Uterus (tissue), 2 donors: ENCODE measurements at regions not wholly inside any gene's neighbourhood (a gene's known extent, or its start where the extent isn't known, plus 50 kb on each side); places are given as distances from the start of the nearest gene placed in this dataset.

Source experiments
- POLR2A ChIP-seq, 2 donors: fragments of 450-650 bp; IDR thresholded peaks; one replicate each; pipeline ENCODE4 v1.6.1; 2016; ENCODE audit warnings: antibody characterized with exemption in 2 of 2, mild to moderate bottlenecking in 1 of 2, moderate library complexity in 1 of 2
- TF ChIP-seq, protein P1 (sequence below), 4 experiments: fragments of 200-600 bp in 2 of 4; fragments of 450-650 bp in 2 of 4; sonication (generic) in 2 of 4; IDR thresholded peaks; one replicate each; pipeline ENCODE4 v1.5.1; 2016 to 2019; ENCODE audit warnings: antibody characterized with exemption in 4 of 4, mild to moderate bottlenecking in 2 of 4, moderate library complexity in 1 of 4

DNA sequence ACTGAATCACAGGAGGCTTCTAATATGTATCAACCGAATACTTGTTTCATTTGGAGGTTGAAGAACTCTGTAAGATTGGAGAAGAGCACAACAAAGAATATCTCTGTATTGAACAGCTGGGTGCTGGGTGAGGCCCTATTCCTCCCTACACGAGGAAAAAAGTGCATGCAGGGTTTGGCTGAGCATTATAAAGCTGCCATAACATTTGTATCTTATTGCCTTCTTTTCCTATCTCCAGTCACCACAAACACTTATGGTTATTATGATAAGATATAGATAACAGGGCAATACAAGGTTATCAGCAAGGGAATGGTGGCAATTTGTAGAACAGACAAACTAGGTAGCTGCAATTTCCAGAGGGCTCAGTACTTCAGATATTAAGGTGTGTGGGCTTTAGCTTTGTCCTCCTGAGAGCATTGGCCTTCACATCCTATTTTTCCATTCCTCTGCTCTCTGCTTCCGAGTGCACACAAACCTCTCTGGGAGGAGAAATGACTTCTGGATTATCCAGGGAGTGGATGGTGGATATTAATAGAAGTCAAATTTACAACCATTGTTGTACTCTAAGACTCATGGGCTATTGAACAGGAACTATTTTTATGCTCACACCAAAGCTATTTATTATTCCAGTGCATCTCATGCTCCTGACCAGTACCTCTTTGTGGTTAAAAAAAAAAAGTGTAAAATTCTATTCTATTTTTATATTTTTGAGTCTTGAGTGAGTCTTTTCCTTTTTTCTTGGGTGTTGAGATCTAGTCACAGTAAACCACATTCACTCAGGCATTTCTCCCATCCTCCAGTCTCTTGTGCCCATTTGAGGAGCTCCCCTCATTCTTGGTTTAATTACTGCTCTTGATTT lies 248.4 kb downstream of the ETAA1 start:
- TF ChIP-seq, protein P1, sequence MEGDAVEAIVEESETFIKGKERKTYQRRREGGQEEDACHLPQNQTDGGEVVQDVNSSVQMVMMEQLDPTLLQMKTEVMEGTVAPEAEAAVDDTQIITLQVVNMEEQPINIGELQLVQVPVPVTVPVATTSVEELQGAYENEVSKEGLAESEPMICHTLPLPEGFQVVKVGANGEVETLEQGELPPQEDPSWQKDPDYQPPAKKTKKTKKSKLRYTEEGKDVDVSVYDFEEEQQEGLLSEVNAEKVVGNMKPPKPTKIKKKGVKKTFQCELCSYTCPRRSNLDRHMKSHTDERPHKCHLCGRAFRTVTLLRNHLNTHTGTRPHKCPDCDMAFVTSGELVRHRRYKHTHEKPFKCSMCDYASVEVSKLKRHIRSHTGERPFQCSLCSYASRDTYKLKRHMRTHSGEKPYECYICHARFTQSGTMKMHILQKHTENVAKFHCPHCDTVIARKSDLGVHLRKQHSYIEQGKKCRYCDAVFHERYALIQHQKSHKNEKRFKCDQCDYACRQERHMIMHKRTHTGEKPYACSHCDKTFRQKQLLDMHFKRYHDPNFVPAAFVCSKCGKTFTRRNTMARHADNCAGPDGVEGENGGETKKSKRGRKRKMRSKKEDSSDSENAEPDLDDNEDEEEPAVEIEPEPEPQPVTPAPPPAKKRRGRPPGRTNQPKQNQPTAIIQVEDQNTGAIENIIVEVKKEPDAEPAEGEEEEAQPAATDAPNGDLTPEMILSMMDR (IDR thresholded peaks at IDR 0.05) = no peak
- TF ChIP-seq POLR2A (IDR thresholded peaks at IDR 0.05) = no peak
